K562 (cell line): ENCODE measurements at regions not wholly inside any gene's neighbourhood (a gene's known extent, or its start where the extent isn't known, plus 50 kb on each side); places are given as distances from the start of the nearest gene placed in this dataset.
A peak's percentile ranks its signal among the peaks of the same experiment; 100 is the strongest.

Source experiments
- CEBPZ ChIP-seq: fragments of 150-350 bp; IDR thresholded peaks from 2 replicates; pipeline ENCODE4 v1.6.1; 2014; ENCODE audit warnings: low read depth, mild to moderate bottlenecking, low read length, borderline replicate concordance
- DMBX1 ChIP-seq: fragments of 250-450 bp; sonication (Bioruptor Pico); IDR thresholded peaks from 2 replicates; pipeline ENCODE4 v1.8.0; 2022; ENCODE audit warnings: inconsistent platforms, mild to moderate bottlenecking, moderate library complexity, borderline replicate concordance
- EGR1 ChIP-seq: fragments of 450-650 bp; conservative IDR thresholded peaks from 2 replicates; pipeline ENCODE4 v1.6.1; 2017; ENCODE audit warnings: mild to moderate bottlenecking
- EHMT2 ChIP-seq: fragments of 450-650 bp; IDR thresholded peaks from 2 replicates; pipeline ENCODE4 v1.6.1; 2018; ENCODE audit warnings: antibody characterized with exemption
- GATAD2A ChIP-seq: fragments of 450-650 bp; IDR thresholded peaks from 2 replicates; pipeline ENCODE4 v1.6.1; 2017
- HBP1 ChIP-seq: fragments of 450-650 bp; formaldehyde crosslinking; IDR thresholded peaks from 2 replicates; pipeline ENCODE4 v1.4.0; 2022; ENCODE audit warnings: missing genetic modification characterization
- HCFC1 ChIP-seq: IDR thresholded peaks from 2 replicates; pipeline ENCODE4 v1.6.1; 2012; ENCODE audit warnings: low read depth, low read length, improper control_type of control experiment
- IRF2 ChIP-seq: sonication (generic); formaldehyde crosslinking; IDR thresholded peaks from 2 replicates; pipeline ENCODE4 v1.8.1; 2022; ENCODE audit warnings: mild to moderate bottlenecking, missing genetic modification reagents
- LEF1 ChIP-seq: fragments of 450-650 bp; IDR thresholded peaks from 2 replicates; pipeline ENCODE4 v1.6.1; 2016; ENCODE audit warnings: mild to moderate bottlenecking
- MITF ChIP-seq: IDR thresholded peaks from 2 replicates; pipeline ENCODE4 v1.6.1; 2014; ENCODE audit warnings: antibody characterized with exemption
- PTTG1 ChIP-seq: fragments of 450-650 bp; IDR thresholded peaks from 2 replicates; pipeline ENCODE4 v1.6.1; 2016; ENCODE audit warnings: low read depth, mild to moderate bottlenecking, missing genetic modification characterization, missing compliant biosample characterization
- SAFB2 ChIP-seq: fragments of 200-400 bp; formaldehyde crosslinking; IDR thresholded peaks from 2 replicates; pipeline ENCODE4 v1.6.1; 2018; ENCODE audit warnings: borderline replicate concordance, low read length, low read depth, moderate library complexity; ENCODE audit not compliant: severe bottlenecking
- SMARCA5 ChIP-seq: fragments of 450-650 bp; IDR thresholded peaks from 2 replicates; pipeline ENCODE4 v1.6.1; 2016
- TEAD2 ChIP-seq: fragments of 450-650 bp; IDR thresholded peaks from 2 replicates; pipeline ENCODE4 v1.6.1; 2016; ENCODE audit warnings: missing genetic modification characterization, control low read depth, missing compliant biosample characterization
- USF2 ChIP-seq: sonication (generic); formaldehyde crosslinking; IDR thresholded peaks from 2 replicates; pipeline ENCODE4 v1.5.0; 2020; ENCODE audit warnings: missing genetic modification reagents
- ZBTB43 ChIP-seq: sonication (generic); formaldehyde crosslinking; IDR thresholded peaks from 2 replicates; pipeline ENCODE4 v1.8.0; 2023; ENCODE audit warnings: mild to moderate bottlenecking, missing genetic modification reagents
- ZC3H8 ChIP-seq: fragments of 450-650 bp; IDR thresholded peaks from 2 replicates; pipeline ENCODE4 v1.6.1; 2017
- ZFP1 ChIP-seq: fragments of 450-650 bp; formaldehyde crosslinking; IDR thresholded peaks from 2 replicates; pipeline ENCODE4 v1.4.0; 2020; ENCODE audit warnings: mild to moderate bottlenecking, mixed read lengths
- ZNF398 ChIP-seq: fragments of 250-450 bp; sonication (Bioruptor Pico); IDR thresholded peaks from 2 replicates; pipeline ENCODE4 v1.8.0; 2021; ENCODE audit warnings: moderate library complexity, mild to moderate bottlenecking, inconsistent platforms
- ZNF551 ChIP-seq: fragments of 250-450 bp; sonication (Bioruptor Pico); IDR thresholded peaks from 2 replicates; pipeline ENCODE4 v1.5.0; 2021; ENCODE audit warnings: mild to moderate bottlenecking, moderate library complexity

- peak; percentile 7 for TF ChIP-seq HCFC1
- TF ChIP-seq ZC3H8 = no peak
- no peak for TF ChIP-seq ZNF551 (CRISPR knock-in tag)
- peak; percentile 82 for TF ChIP-seq USF2 (CRISPR knock-in tag)
- no peak for TF ChIP-seq ZBTB43
- no peak for TF ChIP-seq PTTG1 (tag)
- TF ChIP-seq HBP1 = no peak
- TF ChIP-seq EGR1 = peak; percentile 88
- no peak for TF ChIP-seq TEAD2 (tag)
- TF ChIP-seq EHMT2 = no peak
- no peak for TF ChIP-seq DMBX1 (CRISPR knock-in tag)
- no peak for TF ChIP-seq SMARCA5
- no peak for TF ChIP-seq MITF
- TF ChIP-seq IRF2 (CRISPR knock-in tag) = no peak
- no peak for TF ChIP-seq ZNF398 (CRISPR knock-in tag)
- TF ChIP-seq ZFP1 (CRISPR knock-in tag) = no peak
- TF ChIP-seq GATAD2A = no peak
- no peak for TF ChIP-seq SAFB2
- no peak for TF ChIP-seq LEF1
- no peak for TF ChIP-seq CEBPZ
These were observed 108.8 kb downstream of the KCNRG start (continued) for GRCh38 chr13:50123862-50124535.
